Coronary artery (tissue), 2 donors: ENCODE measurements at regions not wholly inside any gene's neighbourhood (a gene's known extent, or its start where the extent isn't known, plus 50 kb on each side); places are given as distances from the start of the nearest gene placed in this dataset.

Source experiments
- DNase-seq: peaks from one replicate; pipeline ENCODE4 v3.0.0-alpha.2; 2017; ENCODE audit warnings: low spot score
- H3K27ac ChIP-seq, 2 donors: fragments of 200-600 bp; sonication (generic); one replicate each; pipeline ENCODE4 v1.5.1; 2016 to 2019
- H3K4me3 ChIP-seq: fragments of 200-600 bp; sonication (generic); 2 replicates; pipeline ENCODE4 v1.5.1; 2016; ENCODE audit warnings: mild to moderate bottlenecking, moderate library complexity
- TF ChIP-seq, protein P1 (sequence below): fragments of 200-600 bp; sonication (generic); IDR thresholded peaks from one replicate; pipeline ENCODE4 v1.5.1; 2019; ENCODE audit warnings: antibody characterized with exemption

DNA sequence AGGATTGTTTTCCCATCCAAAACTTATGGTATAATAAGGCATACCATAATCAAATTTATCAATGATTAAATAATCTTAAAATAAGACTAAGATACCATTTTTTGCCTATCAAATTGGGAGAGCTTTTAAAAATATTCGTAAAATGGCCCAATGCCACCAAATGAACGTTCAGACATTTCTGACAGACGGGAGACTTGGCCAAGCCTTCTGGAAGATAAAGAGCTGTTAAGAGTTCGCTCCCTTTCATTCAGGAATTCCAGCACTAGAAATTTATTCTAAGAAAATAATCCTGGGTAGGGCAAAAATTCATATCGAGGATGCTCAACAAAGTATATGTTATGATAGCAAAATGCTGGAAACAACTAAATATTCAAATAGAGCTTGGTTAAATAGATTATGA, 85.6 kb upstream of the NEO1 start:
- H3K4me3 ChIP-seq, result no peak overlapping the region
- no peak for DNase-seq
- TF ChIP-seq, protein P1, sequence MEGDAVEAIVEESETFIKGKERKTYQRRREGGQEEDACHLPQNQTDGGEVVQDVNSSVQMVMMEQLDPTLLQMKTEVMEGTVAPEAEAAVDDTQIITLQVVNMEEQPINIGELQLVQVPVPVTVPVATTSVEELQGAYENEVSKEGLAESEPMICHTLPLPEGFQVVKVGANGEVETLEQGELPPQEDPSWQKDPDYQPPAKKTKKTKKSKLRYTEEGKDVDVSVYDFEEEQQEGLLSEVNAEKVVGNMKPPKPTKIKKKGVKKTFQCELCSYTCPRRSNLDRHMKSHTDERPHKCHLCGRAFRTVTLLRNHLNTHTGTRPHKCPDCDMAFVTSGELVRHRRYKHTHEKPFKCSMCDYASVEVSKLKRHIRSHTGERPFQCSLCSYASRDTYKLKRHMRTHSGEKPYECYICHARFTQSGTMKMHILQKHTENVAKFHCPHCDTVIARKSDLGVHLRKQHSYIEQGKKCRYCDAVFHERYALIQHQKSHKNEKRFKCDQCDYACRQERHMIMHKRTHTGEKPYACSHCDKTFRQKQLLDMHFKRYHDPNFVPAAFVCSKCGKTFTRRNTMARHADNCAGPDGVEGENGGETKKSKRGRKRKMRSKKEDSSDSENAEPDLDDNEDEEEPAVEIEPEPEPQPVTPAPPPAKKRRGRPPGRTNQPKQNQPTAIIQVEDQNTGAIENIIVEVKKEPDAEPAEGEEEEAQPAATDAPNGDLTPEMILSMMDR, result no peak
- H3K27ac ChIP-seq, result no peak overlapping the region

DNA sequence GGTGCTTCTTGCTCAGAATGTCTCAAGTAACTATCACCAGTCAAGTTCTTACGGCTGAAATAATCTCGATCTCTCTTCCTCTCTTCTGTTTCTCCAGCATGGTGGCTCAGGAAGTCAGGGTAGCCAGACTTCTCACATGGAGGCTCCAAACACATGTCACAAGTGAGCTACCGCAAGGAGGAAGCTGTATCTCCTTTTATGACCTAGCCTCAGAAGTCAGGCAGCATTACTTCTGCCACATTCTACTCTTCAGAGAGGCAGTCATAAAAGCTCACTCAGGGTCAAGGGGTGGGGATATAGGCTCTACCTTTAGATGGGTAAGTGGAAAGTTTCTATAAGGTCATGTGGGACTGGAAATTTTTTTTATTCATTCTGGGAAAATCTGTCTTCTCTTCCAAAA, 86.6 kb upstream of the NEO1 start:
- TF ChIP-seq, protein P1, result no peak
- Histone ChIP-seq H3K4me3 (no peak overlapping the region), H3K27ac (no peak overlapping the region)
- DNase-seq, result no peak

DNA sequence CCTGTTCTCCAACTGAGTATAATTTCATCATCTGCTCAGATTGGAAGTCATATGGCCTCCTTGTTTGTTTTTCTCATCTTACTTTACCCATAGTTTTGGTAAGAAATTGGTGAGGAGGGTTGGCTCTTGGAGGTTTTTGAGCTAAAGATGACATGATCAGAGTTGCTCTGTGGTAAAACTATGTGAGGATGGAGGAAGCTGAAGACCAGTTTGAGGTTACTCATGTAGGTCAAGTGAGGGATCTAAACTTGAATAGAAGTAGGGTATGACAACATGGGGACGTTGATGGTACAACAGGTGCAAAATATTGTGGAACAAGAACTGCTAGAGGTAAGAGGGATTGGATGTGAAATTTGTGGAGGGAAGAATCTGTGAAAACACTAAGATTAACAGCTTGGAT, 87.7 kb upstream of the NEO1 start:
- TF ChIP-seq, protein P1, result no peak

DNA sequence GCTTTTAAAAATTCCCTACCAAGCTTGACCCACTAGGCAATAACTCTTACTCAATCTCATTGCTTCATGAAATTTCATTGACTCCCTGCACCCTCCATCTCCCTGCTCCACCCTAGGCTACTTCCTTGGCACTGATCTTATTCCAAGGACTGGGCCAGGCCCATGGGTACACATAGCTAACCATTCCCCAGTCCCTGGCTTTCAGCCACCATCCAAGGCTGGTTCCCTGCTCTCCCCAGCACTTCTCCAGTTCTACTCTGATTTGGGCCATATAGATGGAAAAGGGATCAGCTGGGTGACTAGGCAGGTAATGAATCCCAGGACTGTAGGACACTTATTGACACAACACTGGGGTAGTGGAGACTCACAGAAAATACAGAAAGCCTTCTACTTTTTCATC, 88.1 kb upstream of the NEO1 start:
- no peak overlapping the region for H3K27ac ChIP-seq
- TF ChIP-seq, protein P1, result no peak
- no peak for DNase-seq
- H3K4me3 ChIP-seq, result no peak overlapping the region

More for the DNA sequence above, 87.7 kb upstream of the NEO1 start:
- no peak for DNase-seq
- Histone ChIP-seq H3K27ac (no peak overlapping the region), H3K4me3 (no peak overlapping the region)

DNA sequence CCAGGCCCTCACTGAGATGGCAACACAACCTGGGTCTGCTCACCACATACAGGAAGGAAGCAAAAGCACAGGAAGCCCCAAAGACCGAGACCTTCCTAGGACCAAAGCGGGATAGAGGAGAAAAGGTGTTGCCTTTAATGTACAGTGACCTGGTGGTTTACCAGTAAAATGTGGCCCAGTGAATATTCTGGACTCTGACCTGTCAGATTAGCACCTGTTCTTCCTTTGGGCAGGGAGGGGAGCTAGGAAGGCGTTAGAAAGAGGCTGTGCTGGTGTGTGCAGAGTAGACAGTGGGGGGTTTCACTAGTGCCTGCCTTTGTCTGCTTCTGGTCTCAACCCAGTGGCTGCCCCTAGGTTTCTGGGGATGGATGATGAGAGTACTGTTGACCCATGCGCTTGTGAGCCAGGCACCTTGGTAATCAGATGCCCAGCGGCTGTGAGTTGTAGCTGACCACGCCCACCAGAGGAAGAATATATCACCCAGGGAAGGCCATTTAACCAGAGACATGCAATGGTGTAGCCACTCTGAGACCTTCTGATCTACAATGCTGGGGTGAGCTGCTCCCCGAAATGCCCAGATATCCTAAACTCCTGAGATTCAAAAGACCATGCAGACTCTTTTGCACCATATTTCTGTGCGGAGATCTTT, 90.1 kb upstream of the NEO1 start:
- Histone ChIP-seq H3K27ac (no peak overlapping the region), H3K4me3 (no peak overlapping the region)
- DNase-seq, result no peak
- TF ChIP-seq, protein P1, result no peak

DNA sequence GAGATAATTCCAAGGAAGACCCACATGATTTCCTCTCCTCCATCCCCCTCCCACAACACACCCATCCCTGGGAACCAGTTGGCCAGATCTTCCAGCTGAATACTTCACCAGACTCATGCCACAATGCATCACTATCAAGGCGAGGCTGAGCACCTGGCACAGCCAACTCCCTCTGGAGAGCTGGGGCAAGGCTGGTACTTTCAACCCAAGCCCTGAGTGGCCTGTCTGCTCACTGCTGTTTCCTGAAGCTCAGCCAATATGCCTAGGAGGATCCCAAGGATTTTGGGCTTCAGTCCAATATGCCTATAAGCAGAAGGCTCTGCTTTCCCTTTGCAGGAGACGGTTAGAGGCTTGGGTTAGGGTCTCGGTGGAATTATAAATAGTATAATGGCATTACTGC, 90.9 kb upstream of the NEO1 start:
- Histone ChIP-seq H3K4me3 (no peak overlapping the region), H3K27ac (no peak overlapping the region)
- TF ChIP-seq, protein P1, result no peak
- no peak for DNase-seq

DNA sequence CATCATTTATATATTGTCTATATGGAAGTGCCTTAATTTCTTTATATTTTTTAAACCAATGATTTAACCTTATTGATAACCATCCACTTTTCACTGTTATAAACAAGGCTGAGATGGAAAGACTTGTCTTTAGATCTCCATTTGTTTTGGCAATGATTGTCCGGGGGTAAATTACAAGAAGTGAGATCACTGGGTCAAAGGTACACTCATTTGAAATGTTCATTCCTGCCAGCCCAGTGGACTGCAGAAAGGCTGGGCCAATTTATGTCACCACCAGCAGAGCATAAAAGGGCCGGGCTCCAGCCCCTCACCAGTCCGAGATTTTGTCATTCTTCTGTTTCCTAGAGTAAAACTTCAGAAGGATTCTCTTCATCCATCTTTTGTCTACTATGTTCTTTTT, 93.6 kb upstream of the NEO1 start:
- Histone ChIP-seq H3K27ac (no peak overlapping the region), H3K4me3 (no peak overlapping the region)
- DNase-seq, result no peak
- TF ChIP-seq, protein P1, result no peak
